Glutamatergic neuron (in vitro differentiated cells): ENCODE measurements at regions not wholly inside any gene's neighbourhood (a gene's known extent, or its start where the extent isn't known, plus 50 kb on each side); places are given as distances from the start of the nearest gene placed in this dataset.

Experiments used
- DNase-seq: peaks from one replicate; pipeline ENCODE4 v3.0.0; 2022
- H3K27ac Mint-ChIP-seq: one replicate; pipeline ENCODE4 v1.8.0; 2020; ENCODE audit warnings: mild to moderate bottlenecking, mixed read lengths, inconsistent platforms; ENCODE audit not compliant: unreplicated experiment
- H3K27me3 Mint-ChIP-seq: one replicate; pipeline ENCODE4 v1.8.0; 2020; ENCODE audit warnings: mild to moderate bottlenecking, moderate library complexity, mixed read lengths, inconsistent platforms; ENCODE audit not compliant: unreplicated experiment
- H3K36me3 Mint-ChIP-seq: one replicate; pipeline ENCODE4 v1.8.0; 2020; ENCODE audit warnings: mild to moderate bottlenecking, mixed read lengths, inconsistent platforms; ENCODE audit not compliant: unreplicated experiment
- H3K4me1 Mint-ChIP-seq: one replicate; pipeline ENCODE4 v1.8.0; 2020; ENCODE audit warnings: mild to moderate bottlenecking, low read depth, mixed read lengths, inconsistent platforms; ENCODE audit not compliant: unreplicated experiment
- H3K4me3 Mint-ChIP-seq: one replicate; pipeline ENCODE4 v1.8.0; 2020; ENCODE audit warnings: mild to moderate bottlenecking, mixed read lengths, inconsistent platforms; ENCODE audit not compliant: unreplicated experiment
- H3K9me3 Mint-ChIP-seq: one replicate; pipeline ENCODE4 v1.8.0; 2020; ENCODE audit warnings: mild to moderate bottlenecking, moderate library complexity, mixed read lengths, inconsistent platforms; ENCODE audit not compliant: unreplicated experiment
- TF ChIP-seq, protein P1 (sequence below): fragments of 200-600 bp; sonication (generic); IDR thresholded peaks from one replicate; pipeline ENCODE4 v1.5.0; 2021; ENCODE audit not compliant: partially characterized antibody, unreplicated experiment

DNA sequence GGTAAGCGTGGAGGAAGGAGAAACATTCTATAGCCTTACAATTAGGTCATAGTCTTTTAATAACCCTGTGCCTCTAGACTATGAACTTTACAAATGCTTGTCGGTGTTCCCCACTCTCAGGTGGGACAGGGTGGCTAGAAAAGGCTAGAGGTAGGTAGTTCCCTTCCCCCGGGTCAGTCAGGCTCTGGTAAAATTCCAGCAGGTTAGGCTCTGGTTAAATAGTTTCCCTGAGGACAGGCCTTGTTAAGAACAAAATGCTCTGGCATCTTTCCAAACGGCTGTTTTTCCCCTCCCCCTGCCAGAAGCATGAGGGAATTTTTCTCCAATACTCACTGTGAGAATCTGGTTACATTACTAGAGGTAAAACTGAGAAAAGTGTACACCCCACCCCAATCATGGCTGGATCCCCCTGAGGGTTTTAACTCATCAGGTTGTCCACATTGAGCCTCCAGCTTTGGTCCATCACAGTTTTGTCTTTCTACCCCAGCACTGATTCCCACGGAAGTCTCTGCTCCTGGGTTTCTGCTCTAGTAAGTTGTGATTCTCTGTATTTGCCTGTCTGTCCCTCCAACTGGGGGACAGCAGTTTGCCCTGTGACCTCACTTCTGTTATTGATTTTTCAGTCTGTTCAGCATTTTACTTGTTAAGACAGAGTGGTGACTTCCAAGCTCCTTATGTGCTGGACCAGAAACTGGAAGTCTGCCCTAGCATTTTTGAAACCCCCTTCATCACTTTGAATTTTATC, 84.7 kb upstream of the ADGRF1 start:
- peaks cover 4% of the 10 kb centered on the region for H3K27me3 Mint-ChIP-seq
- peaks cover 16% of the 10 kb centered on the region for H3K4me1 Mint-ChIP-seq
- no peaks in the 10 kb centered on the region for H3K9me3 Mint-ChIP-seq
- H3K4me3 Mint-ChIP-seq, result peak overlapping the region; percentile 54
- peak overlapping the region; percentile 87 for H3K27ac Mint-ChIP-seq
- no peaks in the 10 kb centered on the region for H3K36me3 Mint-ChIP-seq
- TF ChIP-seq, protein P1, sequence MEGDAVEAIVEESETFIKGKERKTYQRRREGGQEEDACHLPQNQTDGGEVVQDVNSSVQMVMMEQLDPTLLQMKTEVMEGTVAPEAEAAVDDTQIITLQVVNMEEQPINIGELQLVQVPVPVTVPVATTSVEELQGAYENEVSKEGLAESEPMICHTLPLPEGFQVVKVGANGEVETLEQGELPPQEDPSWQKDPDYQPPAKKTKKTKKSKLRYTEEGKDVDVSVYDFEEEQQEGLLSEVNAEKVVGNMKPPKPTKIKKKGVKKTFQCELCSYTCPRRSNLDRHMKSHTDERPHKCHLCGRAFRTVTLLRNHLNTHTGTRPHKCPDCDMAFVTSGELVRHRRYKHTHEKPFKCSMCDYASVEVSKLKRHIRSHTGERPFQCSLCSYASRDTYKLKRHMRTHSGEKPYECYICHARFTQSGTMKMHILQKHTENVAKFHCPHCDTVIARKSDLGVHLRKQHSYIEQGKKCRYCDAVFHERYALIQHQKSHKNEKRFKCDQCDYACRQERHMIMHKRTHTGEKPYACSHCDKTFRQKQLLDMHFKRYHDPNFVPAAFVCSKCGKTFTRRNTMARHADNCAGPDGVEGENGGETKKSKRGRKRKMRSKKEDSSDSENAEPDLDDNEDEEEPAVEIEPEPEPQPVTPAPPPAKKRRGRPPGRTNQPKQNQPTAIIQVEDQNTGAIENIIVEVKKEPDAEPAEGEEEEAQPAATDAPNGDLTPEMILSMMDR, result no peak
- peak; percentile 17 for DNase-seq

GRCh38 chr6:47118611-47119010, 76.5 kb upstream of the ADGRF1 start:
- H3K27ac Mint-ChIP-seq, result no peak overlapping the region
- no peaks in the 10 kb centered on the region for H3K9me3 Mint-ChIP-seq
- TF ChIP-seq, protein P1, result no peak
- DNase-seq, result no peak
- no peak overlapping the region for H3K4me3 Mint-ChIP-seq
- H3K4me1 Mint-ChIP-seq, result no peaks in the 10 kb centered on the region
- no peaks in the 10 kb centered on the region for H3K36me3 Mint-ChIP-seq
- H3K27me3 Mint-ChIP-seq, result no peaks in the 10 kb centered on the region

DNA sequence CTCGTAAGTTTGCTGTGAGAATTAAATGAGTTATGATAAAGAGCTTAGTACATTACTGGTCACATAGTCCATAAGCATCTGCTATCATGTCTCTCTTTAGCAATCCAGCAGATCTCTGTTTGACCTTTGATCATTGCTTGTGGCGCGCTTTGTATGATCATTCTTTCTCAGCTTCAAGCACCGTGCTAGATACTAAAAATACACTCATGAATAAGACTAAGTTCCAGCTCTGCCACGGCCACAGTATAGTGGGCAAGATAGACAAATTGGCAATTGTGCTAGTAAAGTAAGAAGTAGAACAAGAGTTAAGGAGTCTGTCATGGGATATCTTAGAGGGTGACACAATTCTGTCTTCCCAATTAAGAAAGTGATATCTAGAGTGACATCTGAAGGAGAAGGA, 75.2 kb upstream of the ADGRF1 start:
- Mint-ChIP-seq H3K27me3 (no peaks in the 10 kb centered on the region), H3K4me1 (no peaks in the 10 kb centered on the region), H3K36me3 (no peaks in the 10 kb centered on the region), H3K27ac (no peak overlapping the region), H3K4me3 (no peak overlapping the region), H3K9me3 (no peaks in the 10 kb centered on the region)
- no peak for DNase-seq
- TF ChIP-seq, protein P1, result no peak

DNA sequence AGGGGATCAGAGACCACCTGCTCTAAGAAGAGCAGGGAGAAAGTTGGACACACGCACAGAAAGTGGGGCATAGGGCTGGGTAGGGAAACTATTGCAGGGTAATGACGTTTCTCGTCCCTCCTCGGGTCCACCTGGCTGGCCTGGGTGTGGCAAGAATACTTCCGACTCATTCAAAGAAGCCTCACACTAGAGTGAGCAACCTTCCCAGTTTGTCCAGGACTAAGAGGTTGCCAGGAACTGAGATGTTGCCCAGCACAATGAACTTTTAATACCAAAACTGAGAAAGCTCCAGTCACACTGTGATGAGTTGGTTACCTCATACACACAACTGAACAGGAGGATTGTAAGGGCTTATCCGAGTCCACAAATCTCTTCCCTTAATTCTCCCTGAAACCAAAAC, 74.5 kb upstream of the ADGRF1 start:
- H3K27me3 Mint-ChIP-seq, result no peaks in the 10 kb centered on the region
- no peak overlapping the region for H3K27ac Mint-ChIP-seq

DNA sequence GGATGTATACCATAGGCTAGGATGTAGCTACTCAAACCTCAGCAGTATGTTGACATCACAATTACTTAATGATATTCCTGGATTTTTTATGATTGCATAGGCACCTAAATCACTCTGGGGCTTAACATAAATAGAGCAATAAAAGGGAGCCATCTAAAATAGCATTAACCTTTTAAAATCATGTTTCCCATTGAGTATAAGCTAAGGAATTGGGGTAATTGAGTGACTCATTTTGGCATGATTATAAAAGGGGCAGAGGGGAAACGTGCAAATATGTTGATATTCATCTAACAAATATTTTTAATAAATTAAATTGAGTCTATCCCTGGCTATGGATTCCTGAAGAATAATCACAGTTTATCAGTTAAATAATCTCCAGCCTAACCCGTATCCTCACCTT, 74.0 kb upstream of the ADGRF1 start:
- no peaks in the 10 kb centered on the region for H3K27me3 Mint-ChIP-seq
- H3K4me3 Mint-ChIP-seq, result no peak overlapping the region
- no peaks in the 10 kb centered on the region for H3K4me1 Mint-ChIP-seq
- no peaks in the 10 kb centered on the region for H3K9me3 Mint-ChIP-seq
- TF ChIP-seq, protein P1, result no peak
- H3K36me3 Mint-ChIP-seq, result no peaks in the 10 kb centered on the region
- no peak overlapping the region for H3K27ac Mint-ChIP-seq
- no peak for DNase-seq

More for the DNA sequence above, 74.5 kb upstream of the ADGRF1 start:
- DNase-seq, result no peak
- no peaks in the 10 kb centered on the region for H3K36me3 Mint-ChIP-seq
- H3K9me3 Mint-ChIP-seq, result no peaks in the 10 kb centered on the region
- no peaks in the 10 kb centered on the region for H3K4me1 Mint-ChIP-seq
- no peak overlapping the region for H3K4me3 Mint-ChIP-seq
- TF ChIP-seq, protein P1, result no peak
